ENCODE measurements at regions not wholly inside any gene's neighbourhood (a gene's known extent, or its start where the extent isn't known, plus 50 kb on each side); places are given as distances from the start of the nearest gene placed in this dataset.

DNA sequence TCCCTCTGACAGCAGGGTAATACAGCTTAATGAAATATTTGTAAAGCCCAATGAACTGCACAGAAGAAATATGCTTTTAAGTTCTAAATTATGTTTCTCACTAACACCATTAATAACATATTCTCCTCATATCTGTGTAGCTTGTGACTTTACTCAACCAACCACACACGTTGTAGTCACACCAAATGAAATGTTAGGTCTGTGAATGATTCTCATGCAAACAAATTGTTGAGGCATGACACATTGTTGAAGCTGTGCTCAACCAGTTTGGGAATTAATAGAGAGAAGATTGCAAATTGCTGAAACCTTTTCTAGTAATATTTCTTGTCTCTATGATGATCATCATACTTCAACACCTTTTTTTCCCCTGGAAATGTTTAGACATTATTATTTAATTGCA lies 645.9 kb downstream of the PCDH7 start:
- TF ChIP-seq, protein P1, sequence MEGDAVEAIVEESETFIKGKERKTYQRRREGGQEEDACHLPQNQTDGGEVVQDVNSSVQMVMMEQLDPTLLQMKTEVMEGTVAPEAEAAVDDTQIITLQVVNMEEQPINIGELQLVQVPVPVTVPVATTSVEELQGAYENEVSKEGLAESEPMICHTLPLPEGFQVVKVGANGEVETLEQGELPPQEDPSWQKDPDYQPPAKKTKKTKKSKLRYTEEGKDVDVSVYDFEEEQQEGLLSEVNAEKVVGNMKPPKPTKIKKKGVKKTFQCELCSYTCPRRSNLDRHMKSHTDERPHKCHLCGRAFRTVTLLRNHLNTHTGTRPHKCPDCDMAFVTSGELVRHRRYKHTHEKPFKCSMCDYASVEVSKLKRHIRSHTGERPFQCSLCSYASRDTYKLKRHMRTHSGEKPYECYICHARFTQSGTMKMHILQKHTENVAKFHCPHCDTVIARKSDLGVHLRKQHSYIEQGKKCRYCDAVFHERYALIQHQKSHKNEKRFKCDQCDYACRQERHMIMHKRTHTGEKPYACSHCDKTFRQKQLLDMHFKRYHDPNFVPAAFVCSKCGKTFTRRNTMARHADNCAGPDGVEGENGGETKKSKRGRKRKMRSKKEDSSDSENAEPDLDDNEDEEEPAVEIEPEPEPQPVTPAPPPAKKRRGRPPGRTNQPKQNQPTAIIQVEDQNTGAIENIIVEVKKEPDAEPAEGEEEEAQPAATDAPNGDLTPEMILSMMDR (IDR thresholded peaks at IDR 0.05): no peak
- no peak for TF ChIP-seq POLR2AphosphoS5 (IDR thresholded peaks at IDR 0.05)
- no peak for TF ChIP-seq POLR2A (IDR thresholded peaks at IDR 0.05)
